NOMO-1 treated with DMSO at 0.1 percent for 48 hours (cell line): ENCODE measurements at regions not wholly inside any gene's neighbourhood (a gene's known extent, or its start where the extent isn't known, plus 50 kb on each side); places are given as distances from the start of the nearest gene placed in this dataset.
"Not testable (repeated sequence)": the region's sequence is repeated elsewhere in the genome, so short reads cannot be mapped to it uniquely, and the experiment has no call there.

Experiments used
- DNase-seq: peaks from one replicate; lab custom pipeline; 2025; ENCODE audit not compliant: unreplicated experiment; lab: John Stamatoyannopoulos, UW

DNA sequence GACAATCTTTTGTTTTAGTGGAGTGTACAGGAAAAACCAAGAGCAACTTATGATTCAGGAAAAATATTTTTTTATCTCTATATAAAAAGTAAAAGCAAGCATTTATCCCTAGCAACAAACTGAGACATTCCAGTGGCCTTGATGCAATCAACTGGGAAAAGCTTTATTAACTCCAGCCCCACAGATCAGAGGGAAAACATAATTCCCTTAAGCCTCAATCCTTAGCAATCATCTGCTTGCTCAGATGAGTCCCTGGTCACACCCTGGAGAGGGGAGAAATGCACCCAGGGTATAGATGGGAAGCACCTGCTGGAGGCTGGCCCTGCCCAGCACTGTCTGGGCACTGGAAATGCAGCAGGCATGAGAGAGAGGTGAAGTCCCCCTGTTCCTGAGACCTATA is 636.6 kb downstream of the TNS3 start:
- DNase-seq = no peak

DNA sequence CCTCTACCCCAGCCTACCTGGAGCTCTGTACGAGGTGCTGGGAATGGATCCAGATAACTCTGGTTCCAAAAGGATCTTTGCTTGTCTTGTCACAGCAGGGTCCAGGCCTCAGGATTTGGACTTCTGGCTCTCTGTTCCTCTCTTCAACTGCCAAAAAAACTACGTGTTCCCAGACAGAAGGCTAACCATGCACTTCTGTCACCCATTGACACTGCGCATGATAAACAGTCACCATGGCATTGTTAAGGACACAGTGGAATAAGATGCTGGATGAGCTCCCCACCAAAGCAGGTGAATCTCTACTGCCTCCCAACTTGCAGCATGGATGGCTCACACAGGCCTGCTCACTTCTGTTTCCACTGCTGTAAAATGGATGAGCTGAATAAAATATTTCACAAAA is 637.9 kb downstream of the TNS3 start:
- no peak for DNase-seq

DNA sequence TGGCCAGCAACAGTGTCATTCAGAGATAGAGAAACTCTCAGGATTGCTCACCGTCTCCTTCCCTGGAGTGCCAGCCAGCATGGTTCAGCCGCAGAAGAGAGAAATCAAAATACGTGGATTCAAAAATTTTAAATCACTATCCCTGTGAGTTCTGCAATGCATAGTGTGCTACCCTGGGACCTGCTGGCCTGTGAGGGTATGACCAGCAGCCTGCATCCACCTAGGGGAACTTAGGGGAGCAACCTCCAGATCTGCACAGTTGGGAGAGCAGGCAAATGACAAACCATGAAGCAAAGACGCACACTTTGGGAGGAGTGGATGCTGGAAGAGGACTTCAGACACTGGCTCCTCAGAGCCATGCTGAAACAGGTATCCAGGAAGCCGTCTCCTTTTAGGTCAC is 639.3 kb downstream of the TNS3 start:
- DNase-seq = no peak

DNA sequence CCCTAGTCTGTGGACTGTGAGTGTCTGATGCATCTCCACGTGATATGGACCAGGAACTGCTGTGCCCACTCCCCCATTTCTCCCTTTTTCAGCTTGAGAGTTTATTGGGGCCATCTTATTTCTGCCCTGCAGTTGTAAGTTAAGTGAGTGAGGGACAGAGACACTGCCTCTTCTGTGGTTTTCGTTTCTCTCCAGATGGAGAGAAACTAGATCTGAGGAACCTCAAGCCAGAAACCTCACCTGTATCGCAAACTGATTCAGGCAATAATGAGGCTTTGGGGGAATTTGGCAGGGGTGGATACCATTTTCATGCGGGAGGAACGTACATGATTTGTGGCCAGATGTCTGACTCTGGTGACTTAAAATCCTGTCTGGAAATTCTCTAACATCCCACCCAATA is 641.7 kb downstream of the TNS3 start:
- no peak for DNase-seq

DNA sequence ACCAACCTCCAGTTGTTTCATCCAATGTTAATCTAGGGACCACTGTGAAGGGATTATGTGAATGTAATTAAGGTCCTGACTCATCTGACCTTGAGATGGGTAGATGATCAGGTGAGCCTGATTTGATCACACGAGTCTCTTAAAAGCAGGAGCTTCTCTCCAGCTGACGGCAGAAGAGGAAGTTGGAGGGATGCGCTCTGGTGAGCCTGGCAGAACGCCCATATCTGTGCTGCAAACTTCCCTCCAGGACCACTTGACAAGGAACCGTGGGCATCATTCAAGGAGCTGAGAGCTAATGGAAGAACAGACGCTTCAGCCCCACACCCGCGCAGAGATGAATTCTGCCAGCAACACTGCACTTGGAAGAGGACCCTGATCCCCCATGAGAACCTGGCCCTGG is 642.4 kb downstream of the TNS3 start:
- peak; percentile 19 for DNase-seq

DNA sequence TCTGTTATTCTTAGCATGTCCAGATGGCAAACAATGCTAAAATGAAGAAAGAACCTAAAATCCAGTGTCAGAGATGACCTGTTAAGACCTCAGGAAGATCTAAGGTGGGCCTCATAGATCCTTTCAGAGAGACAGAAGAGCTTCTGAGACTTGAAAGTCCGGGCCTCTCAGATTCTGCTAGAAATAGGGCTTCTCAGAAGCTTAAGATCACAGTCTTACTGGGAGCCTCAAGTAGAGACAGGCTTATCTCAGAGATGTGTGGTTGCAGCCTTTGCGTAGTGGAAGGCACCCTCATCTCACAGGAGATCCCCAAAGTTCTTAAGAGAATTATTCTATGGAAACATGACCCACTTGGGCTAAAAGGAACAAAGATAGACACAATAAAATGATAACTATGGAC is 642.8 kb downstream of the TNS3 start:
- no peak for DNase-seq

DNA sequence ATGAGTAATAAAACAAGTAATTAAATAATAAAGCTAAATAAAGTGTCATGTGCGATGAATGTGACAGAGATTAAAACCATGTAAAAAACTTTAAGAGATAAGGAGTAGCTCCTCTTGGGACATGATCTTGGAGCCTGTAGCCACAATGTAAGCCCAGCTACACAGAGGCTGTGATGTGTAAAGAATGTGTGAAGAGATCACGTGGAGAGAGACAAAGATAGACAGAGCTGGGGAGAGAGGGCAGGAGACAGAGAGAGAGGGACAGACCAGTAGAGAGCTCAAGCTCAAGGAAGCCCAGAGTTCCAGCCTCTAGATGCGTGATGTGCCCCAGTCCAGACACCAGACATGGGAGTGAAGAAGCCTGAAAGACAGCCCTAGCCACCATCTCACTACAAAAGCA is 644.1 kb downstream of the TNS3 start:
- DNase-seq = no peak

DNA sequence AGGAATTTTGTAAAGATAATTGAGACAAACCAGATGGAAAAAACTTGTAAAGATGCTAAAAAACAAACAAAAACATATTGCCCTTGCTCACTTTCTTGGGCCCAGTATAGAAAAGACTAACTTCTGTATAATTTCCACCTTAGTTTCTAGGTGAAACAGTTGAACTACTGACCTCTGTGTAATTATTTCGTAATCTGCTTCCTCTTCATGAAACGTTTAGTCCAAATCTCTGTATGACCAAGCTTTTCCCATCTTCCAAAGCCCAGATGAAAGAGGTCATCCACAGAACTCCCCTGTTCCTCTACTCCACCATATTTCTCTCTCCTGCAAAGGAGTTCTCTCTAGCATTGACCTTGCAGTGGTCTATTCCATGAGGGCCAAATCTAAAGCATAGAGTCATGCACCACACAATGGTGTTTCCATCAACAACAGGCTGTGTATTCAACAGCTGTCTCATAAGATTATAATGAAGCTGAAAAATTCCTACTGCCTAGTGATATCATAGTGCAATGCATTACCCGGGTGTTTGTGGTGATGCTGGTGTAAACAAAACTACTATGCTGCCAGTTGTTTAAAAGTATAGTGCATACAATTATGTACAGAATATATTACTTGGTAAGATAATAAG is 647.6 kb downstream of the TNS3 start:
- peak; percentile 32 for DNase-seq

DNA sequence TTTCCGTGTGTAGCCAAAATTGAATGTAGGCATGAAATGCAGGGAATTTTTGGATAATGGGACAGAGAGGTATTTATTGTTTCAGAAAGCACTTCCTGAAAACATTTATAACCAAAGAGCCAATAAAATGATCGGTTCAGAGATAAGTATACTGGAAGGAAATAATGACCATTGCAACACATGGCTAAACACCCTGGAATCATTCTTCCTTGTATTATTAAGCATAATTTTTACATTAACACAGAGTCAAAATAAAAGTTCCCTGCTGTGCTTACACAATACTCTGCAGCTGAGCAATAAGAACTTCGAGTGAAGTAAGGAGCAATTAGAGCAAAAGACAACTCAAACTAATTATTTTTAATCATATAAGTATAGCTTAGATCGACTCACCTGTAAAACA is 648.3 kb downstream of the TNS3 start:
- DNase-seq = peak; percentile 25

DNA sequence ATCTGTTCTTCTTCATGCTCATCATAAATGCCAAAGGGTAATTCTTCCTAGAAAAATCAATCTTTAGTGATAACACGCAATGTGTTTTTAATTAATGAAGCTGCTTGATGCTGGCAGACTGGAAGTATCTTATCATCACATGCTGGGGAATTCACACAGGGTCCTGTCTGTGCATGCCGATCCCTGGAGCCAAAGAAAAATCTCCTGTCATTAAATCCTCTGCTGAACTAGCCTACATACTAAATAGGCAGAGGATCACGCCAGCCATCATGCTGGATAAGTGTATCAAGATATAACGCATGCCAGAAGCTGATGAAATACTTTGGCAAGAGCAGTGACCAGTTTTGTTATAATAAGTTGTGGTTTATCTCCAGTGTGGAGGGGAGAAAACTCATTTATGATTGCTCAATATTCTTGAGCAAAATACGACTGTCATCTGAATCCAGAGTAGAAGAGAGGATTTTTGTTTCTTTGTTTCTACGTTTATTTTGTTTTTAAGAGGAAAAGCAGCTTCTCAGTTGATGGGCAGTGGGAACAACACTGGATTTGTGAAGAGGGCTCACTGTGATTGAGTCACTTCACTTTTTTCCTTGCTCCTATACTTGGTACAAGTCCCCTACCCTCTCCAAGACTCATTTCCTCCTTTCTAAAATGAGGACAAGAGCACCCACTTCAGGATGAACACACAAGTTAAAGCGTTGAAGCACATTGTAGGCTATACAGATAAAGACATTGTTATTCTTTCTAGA is 649.1 kb downstream of the TNS3 start:
- peak; percentile 85 for DNase-seq

DNA sequence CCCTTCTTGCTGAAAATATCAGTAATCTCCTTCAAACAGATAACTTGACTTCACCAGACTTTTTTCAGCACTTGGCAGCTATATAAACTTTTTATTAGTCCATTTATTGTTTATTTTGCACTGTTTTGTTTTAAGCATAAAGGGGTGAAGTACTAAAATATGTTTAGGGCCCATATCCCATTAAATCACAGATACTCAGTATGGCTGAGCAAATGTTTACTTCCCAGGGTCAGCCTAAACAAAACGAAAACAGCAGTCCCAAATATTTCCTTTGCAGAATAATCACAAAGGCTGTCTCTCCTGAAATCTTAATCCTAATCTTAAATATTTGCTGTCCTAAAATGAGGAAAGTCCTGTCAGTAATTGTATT is 649.6 kb downstream of the TNS3 start:
- DNase-seq = no peak

DNA sequence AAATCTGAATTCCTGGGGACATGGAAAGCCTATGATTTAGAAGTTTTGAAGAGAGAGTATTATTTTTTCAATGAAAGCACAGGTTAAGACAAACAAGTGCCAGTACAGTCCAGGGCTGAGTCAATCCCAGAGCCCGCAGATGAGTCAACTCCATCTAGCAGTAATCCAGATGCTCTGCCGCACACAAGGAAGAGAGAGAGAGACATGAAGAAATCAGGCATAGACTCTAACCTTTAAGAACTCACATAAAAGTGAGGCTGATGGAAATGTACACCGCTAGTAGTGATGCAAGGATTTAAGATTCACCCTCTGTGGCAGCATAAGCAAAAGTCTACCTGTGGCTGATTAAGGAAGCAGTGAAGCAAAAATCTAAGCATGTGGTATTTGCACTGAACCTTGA is 651.5 kb downstream of the TNS3 start:
- no peak for DNase-seq

DNA sequence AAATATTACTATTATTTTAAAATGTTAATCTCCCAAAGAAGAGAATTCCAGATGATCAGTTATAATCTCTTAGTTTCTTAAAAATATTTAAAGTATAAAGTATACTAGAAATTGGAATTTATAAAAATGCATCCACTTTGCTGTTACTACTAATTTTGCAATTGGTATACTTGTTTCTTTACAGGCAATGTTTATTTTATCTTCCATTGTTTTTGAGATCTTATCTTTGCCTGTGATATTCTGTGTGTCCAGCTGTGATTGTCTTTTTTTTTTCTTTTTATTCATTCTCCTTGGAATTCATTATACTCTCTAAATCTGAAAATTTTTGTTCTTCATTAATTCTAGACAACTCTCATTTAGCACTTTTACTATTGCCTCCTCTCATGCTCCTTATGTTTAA is 652.6 kb downstream of the TNS3 start:
- no peak for DNase-seq

DNA sequence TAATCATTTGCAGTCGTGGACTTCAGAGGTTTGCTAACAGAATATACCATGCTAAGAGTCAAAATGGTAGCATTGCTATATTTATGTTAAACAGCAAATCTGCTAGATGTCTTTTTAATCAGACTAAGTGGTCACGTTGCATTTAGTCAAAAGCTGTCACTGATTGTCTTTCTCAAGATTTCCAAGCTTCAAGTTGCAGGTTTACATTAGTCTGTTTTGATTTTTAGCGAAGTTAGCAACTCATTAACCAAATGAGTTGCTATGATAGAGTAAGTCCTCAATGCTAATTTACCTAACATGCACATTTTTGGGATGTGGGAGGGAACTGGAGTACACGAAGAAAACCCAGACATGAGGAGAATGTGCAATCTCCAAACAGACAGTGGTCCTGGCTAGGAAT is 653.2 kb downstream of the TNS3 start:
- DNase-seq = no peak

DNA sequence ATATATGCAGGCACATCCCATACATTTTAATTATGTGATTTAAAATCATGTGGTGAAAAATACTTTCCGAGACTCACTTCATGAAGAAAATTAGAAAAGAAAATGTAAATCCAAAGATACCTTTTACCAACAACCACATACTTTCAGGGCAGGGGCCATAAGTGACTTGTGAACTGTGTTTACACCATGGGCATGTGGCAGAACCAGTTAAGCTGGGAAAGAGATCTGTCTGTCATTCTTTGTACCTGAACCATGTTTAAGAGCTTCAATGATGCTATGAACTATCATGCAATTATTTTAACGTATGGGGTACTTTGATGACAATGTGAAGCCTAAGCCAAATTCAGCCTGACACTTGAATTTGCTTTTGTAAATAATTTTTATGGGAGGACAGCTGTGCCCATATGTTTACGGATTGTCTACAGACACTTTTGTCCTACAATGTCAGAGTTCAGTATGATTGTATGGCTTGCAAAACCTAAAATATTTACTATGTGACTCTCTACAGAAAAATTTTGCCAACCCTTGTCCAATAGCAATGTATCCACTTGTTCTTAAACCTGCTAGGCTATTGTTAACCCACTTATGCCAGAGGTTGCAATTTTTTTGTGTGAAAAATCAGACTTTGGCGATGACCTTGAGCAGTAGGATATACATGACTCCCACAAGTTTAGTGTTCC is 654.6 kb downstream of the TNS3 start:
- DNase-seq = no peak

DNA sequence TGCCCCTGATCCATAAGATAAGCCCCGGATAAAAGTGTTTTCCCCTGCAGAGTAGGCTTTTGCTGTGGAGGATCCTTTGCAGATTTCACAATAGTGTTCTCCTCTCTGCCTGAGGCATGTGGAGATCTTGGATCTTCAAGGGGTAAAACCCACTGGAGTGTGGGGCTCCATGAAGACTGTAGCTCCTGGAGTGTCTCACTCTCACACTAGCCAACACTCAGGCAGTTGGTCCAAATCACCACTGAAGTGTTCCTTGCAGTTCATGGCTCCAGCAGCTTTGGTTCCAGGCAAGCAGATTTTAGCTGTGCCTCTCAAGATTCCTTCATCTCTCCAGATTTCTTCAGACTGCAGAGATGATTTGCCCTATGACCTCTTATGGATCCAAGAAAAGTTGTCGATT is 665.3 kb downstream of the TNS3 start:
- DNase-seq = no peak

DNA sequence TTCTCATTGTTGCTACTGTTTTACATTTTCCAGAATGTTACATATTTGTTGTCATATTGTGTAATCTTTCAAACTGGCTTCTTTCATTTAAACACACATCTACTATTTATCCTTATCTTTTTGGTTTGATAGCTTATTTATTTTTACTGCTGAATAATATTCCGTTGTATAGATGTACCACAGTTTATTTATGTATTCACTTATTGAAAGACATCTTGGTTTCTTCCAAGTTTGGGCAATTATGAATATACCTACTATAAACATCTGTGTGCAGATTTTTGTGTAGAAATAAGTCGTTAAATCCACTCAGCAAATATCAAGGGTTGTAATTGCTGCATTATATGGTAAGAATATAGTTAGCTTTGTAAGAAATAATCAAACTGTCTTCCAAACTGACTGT is 669.2 kb downstream of the TNS3 start:
- DNase-seq = no peak

DNA sequence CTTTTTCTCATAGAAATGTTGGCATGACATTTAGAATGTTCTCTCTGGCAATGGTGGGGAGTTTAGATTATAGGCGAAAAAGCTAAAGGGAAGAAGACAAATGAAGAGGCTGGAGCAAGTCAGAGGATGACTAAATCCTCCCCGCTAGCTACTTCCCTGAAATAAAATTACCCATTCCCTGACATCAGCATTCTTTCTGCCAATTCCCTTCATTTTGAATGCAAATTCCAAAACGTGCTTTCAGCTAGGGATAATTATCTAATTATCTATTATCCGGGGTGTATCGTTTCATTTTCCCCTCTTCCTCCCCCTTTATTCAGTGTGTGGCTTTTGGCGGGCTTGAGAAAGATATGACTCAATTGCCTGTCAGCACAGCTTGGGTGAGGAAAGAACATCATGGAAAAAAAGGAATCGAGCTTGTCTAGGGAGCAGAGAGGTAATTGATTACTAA is 672.3 kb downstream of the TNS3 start:
- no peak for DNase-seq

DNA sequence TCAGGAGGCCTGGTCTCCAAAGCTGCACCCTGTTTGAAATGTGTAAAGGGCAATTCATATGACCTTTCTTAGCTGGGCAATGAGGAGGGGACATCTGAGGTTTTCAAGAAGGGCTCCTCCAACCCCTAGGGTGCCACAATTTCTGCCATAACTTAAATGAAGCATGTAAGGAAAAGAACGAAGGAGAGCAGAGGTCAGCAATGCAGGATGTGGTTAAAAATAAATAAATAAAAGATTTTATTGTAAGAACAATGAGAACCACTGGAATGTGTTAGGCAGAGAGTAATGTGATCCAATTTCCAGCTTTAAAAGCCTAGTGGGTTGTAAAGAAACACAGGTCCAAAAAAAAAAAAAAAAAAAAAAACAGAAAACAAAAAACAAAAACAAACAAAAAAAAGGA is 673.1 kb downstream of the TNS3 start:
- no peak for DNase-seq

DNA sequence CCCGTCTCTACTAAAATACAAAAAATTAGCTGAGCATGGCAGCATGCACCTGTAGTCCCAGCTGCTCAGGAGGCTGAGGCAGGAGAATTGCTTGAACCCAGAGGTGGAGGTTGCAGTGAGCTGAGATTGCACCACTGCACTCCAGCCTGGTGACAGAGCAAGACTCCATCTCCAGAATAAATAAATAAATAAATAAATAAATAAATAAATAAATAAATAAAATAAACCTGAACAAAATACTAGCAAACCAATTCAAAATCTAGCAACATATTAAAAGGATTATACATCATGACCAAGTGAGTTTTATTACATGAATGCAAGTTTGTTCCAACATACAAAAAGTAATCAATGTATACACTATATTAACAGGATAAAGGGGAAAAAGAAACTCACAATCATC is 677.4 kb downstream of the TNS3 start:
- not testable (repeated sequence) for DNase-seq

DNA sequence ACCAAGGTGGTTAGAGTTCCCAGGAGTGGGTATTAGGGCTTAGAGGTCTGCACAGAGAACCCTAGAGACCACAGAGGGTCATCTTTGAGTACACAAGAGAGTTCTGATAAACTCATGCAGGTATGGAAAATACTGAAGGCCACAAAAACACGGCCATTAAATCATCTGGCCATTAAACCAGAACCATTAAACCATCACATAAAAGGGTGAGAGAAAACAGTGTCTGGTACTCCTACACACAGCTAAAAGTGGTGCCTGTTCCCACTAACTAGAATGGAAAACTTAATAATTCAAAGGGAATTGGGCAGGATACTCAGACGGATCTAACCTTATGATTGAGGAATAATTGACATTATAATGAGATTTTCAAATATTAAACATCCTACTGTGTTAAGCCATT is 679.4 kb downstream of the TNS3 start:
- no peak for DNase-seq
